ENCODE measurements at regions not wholly inside any gene's neighbourhood (a gene's known extent, or its start where the extent isn't known, plus 50 kb on each side); places are given as distances from the start of the nearest gene placed in this dataset.

- TF ChIP-seq CTCF (IDR thresholded peaks at IDR 0.05) (no peak), POLR2A (IDR thresholded peaks at IDR 0.05) (no peak)
Observed at GRCh38 chr5:29001666-29002065, 1963.3 kb upstream of the CDH9 start.

Measured in Peyer's patch (tissue), 4 donors.